ENCODE measurements at regions not wholly inside any gene's neighbourhood (a gene's known extent, or its start where the extent isn't known, plus 50 kb on each side); places are given as distances from the start of the nearest gene placed in this dataset.

DNA sequence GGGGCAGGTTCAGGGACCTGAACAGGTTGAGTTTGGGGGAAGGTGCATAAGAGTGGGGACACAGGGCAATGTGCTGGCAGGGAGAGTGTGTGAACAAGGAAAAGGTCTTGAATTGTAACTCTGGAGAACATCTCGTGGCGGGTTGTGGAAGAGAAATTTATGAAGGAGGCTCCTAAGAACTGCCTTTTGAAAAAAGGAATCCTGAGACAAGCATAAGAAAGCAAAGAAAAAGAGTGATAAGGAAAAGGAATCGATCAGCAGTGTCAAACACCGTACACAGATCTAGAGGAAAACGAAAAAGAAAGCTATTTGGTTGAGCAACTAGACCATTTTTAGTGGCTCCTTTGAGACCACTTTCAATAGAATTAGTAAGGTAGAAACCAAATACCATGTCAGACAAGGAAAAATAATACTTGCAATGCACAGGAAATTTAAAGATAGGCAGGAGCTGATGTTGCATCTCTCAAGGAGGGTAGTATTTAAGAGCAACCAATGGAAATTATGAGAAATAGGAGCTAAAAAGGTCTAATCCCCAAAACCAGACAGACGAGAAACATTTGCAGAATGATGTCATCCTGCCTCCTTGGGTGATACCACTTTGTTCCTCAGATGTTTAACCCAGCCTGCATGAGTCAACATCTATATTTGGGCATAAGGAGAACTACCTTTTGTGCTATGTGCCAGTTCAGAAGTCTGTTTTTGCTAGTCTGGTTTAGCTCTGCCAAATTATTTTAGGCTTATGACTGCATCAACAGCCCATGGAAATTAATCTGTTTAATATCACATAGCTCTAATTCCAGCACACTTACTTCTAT, 64.5 kb upstream of the STK38L start (continued):
- TF ChIP-seq, protein P1, sequence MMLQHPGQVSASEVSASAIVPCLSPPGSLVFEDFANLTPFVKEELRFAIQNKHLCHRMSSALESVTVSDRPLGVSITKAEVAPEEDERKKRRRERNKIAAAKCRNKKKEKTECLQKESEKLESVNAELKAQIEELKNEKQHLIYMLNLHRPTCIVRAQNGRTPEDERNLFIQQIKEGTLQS (IDR thresholded peaks at IDR 0.05): peak; percentile 78
- TF ChIP-seq, protein P1 (CRISPR knock-in tag; conservative IDR thresholded peaks at IDR 0.05): no peak
- TF ChIP-seq JUND (IDR thresholded peaks at IDR 0.05; ENCODE audit: borderline replicate concordance, low read depth, low read length) (0 out of 2 replicates have a peak, but pooled peaks have one; percentile 7), JUND (tag; IDR thresholded peaks at IDR 0.05; ENCODE audit: borderline replicate concordance, low read depth, low read length) (peak; percentile 72; the same call in 2 of the 3 replicates), ZKSCAN1 (IDR thresholded peaks at IDR 0.05; ENCODE audit: low read depth, low read length) (no peak), MEF2A (IDR thresholded peaks at IDR 0.05; ENCODE audit: control insufficient read depth, low read depth, low read length) (peak; percentile 44; the same call in 1 of the 2 replicates), FOSL1 (tag; conservative IDR thresholded peaks at IDR 0.05) (peak; percentile 75)

DNA sequence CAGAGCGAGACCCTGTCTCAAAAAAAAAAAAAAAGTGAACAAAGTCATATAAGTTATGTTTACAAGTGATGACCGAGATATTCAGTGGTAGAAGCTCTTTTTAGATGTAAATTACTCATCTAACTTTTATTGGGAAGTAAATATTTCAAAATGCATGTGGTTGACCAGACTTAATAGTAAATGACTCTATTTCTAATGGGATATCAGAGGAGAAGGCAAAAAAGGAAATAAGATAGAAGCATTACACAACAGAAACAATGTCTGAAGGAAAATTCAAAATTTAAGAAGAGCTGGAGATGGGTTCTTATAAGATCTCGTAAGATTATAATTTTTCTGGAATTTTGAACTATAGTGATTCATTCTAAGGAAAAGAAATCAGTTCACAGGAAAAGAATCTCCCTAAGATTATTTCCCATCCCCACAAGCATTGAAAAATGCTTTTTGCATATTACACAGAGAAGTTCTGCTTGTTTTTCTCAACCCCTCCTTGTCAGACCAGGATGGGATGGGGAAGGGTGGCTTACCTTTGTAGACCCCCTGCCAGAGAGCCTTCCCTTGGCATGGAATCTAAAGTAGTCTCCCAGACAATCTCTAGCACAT, 63.1 kb upstream of the STK38L start:
- ChIA-PET CTCF (ENCODE audit: low intra/inter-chr PET ratio) (no interaction called here), POLR2A (no interaction called here)
- no peaks in the 10 kb centered on the region for H3K9me3 ChIP-seq (replicated peaks; ENCODE audit: control insufficient read depth, insufficient read depth, low read depth, low read length)
- H2AFZ ChIP-seq (ENCODE audit: low read depth, low read length): no peak overlapping the region
- in situ Hi-C loops (cut with MboI): no loop called here
- no peaks in the 10 kb centered on the region for H3K4me1 ChIP-seq (replicated peaks in 1 of 2; ENCODE audit: control insufficient read depth in 2 of 2, insufficient read depth in 2 of 2, low read length in 2 of 2)
- H3K27ac ChIP-seq (ENCODE audit: extremely low read depth, low read depth, low read length): no peak overlapping the region
- no peaks in the 10 kb centered on the region for H3K9me1 ChIP-seq (ENCODE audit: control insufficient read depth, insufficient read depth, low read length)
- no peaks in the 10 kb centered on the region for H4K20me1 ChIP-seq (replicated peaks; ENCODE audit: control insufficient read depth, insufficient read depth, low read length)
- 0% methylated on average over 3 of the region's 3 CpGs for WGBS (ENCODE audit: insufficient coverage, low coverage, missing lambda C conversion rate)
- H3K27me3 ChIP-seq (ENCODE audit: control insufficient read depth in 2 of 2, insufficient read depth in 2 of 2, low read length in 2 of 2): peaks cover 0 to 4% of the 10 kb centered on the region in 2 experiments; a peak in 1 of 5 replicates
- FAIRE-seq: no peak
- no TSS peak for BruUV-seq (replicated peaks)
- H3K9ac ChIP-seq (ENCODE audit: insufficient read depth in 1 of 2, low read depth in 2 of 2, low read length in 2 of 2): no peak overlapping the region
- H3K36me3 ChIP-seq (ENCODE audit: control insufficient read depth, insufficient read depth, low read length): no peaks in the 10 kb centered on the region
- DNase-seq (ENCODE audit: extremely low read depth in 1 of 4, low spot score in 3 of 4): no peak
- H3K79me2 ChIP-seq (ENCODE audit: control insufficient read depth, insufficient read depth, low read length): no peaks in the 10 kb centered on the region
- intact Hi-C loops (cut with micrococcal nuclease): no loop called here
- H3K4me3 ChIP-seq: no peak overlapping the region
- no peak for ATAC-seq
- H3K4me2 ChIP-seq (ENCODE audit: insufficient read depth, low read length): no peak overlapping the region
- TF ChIP-seq RUNX1 (IDR thresholded peaks at IDR 0.05; ENCODE audit: low read depth) (no peak), MEF2A (IDR thresholded peaks at IDR 0.05; ENCODE audit: control insufficient read depth, low read depth, low read length) (no peak), CSDE1 (IDR thresholded peaks at IDR 0.05) (no peak), GATAD2A (IDR thresholded peaks at IDR 0.05) (no peak)
- TF ChIP-seq, protein P2, sequence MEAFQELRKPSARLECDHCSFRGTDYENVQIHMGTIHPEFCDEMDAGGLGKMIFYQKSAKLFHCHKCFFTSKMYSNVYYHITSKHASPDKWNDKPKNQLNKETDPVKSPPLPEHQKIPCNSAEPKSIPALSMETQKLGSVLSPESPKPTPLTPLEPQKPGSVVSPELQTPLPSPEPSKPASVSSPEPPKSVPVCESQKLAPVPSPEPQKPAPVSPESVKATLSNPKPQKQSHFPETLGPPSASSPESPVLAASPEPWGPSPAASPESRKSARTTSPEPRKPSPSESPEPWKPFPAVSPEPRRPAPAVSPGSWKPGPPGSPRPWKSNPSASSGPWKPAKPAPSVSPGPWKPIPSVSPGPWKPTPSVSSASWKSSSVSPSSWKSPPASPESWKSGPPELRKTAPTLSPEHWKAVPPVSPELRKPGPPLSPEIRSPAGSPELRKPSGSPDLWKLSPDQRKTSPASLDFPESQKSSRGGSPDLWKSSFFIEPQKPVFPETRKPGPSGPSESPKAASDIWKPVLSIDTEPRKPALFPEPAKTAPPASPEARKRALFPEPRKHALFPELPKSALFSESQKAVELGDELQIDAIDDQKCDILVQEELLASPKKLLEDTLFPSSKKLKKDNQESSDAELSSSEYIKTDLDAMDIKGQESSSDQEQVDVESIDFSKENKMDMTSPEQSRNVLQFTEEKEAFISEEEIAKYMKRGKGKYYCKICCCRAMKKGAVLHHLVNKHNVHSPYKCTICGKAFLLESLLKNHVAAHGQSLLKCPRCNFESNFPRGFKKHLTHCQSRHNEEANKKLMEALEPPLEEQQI (IDR thresholded peaks at IDR 0.05): no peak
- TF ChIP-seq, protein P3, sequence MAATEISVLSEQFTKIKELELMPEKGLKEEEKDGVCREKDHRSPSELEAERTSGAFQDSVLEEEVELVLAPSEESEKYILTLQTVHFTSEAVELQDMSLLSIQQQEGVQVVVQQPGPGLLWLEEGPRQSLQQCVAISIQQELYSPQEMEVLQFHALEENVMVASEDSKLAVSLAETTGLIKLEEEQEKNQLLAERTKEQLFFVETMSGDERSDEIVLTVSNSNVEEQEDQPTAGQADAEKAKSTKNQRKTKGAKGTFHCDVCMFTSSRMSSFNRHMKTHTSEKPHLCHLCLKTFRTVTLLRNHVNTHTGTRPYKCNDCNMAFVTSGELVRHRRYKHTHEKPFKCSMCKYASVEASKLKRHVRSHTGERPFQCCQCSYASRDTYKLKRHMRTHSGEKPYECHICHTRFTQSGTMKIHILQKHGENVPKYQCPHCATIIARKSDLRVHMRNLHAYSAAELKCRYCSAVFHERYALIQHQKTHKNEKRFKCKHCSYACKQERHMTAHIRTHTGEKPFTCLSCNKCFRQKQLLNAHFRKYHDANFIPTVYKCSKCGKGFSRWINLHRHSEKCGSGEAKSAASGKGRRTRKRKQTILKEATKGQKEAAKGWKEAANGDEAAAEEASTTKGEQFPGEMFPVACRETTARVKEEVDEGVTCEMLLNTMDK (IDR thresholded peaks at IDR 0.05; ENCODE audit: borderline replicate concordance, insufficient read depth, low read depth, low read length, poor library complexity, severe bottlenecking): no peak
- TF ChIP-seq, protein P4, sequence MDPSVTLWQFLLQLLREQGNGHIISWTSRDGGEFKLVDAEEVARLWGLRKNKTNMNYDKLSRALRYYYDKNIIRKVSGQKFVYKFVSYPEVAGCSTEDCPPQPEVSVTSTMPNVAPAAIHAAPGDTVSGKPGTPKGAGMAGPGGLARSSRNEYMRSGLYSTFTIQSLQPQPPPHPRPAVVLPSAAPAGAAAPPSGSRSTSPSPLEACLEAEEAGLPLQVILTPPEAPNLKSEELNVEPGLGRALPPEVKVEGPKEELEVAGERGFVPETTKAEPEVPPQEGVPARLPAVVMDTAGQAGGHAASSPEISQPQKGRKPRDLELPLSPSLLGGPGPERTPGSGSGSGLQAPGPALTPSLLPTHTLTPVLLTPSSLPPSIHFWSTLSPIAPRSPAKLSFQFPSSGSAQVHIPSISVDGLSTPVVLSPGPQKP (CRISPR knock-in tag; IDR thresholded peaks at IDR 0.05): no peak
